Cardiac fibroblast (primary cell): ENCODE measurements at regions not wholly inside any gene's neighbourhood (a gene's known extent, or its start where the extent isn't known, plus 50 kb on each side); places are given as distances from the start of the nearest gene placed in this dataset.
"Not testable (repeated sequence)": the region's sequence is repeated elsewhere in the genome, so short reads cannot be mapped to it uniquely, and the experiment has no call there.

Experiments used
- DNase-seq, 2 donors: peaks; one replicate each; pipeline versions ENCODE4 v3.0.0 to v3.0.0-alpha.2; 2010; ENCODE audit warnings: low read depth in 2 of 2
- H3K4me3 ChIP-seq, 2 donors: replicated peaks in 1 of 2; 1 replicate in 1 of 2; 2 replicates in 1 of 2; pipeline ENCODE4 v1.5.1; 2011; ENCODE audit warnings: low read depth in 2 of 2, low read length in 2 of 2, mild to moderate bottlenecking in 2 of 2, moderate library complexity in 1 of 2
- CTCF ChIP-seq: IDR thresholded peaks from one replicate; pipeline ENCODE4 v1.5.1; 2011; ENCODE audit warnings: low read depth, mild to moderate bottlenecking, low read length, inconsistent platforms

- peak; percentile 61 to 76 for DNase-seq
- H3K4me3 ChIP-seq: no peak overlapping the region
- no peak for TF ChIP-seq CTCF
These were observed 268.6 kb downstream of the BTG1 start for GRCh38 chr12:91877022-91877421.

GRCh38 chr12:91875671-91876070 is 270.0 kb downstream of the BTG1 start:
- DNase-seq, H3K4me3 ChIP-seq: not testable (repeated sequence)

- no peak for TF ChIP-seq CTCF
- peak in 1 of 2 donors; percentile 17 for DNase-seq
- H3K4me3 ChIP-seq: no peak overlapping the region
These were observed 271.4 kb downstream of the BTG1 start for GRCh38 chr12:91874086-91874865.

- DNase-seq: no peak
- H3K4me3 ChIP-seq: no peak overlapping the region
- no peak for TF ChIP-seq CTCF
These were observed 273.9 kb downstream of the BTG1 start for GRCh38 chr12:91871751-91872150.

GRCh38 chr12:91870872-91871707 is 274.6 kb downstream of the BTG1 start:
- no peak for DNase-seq
- no peak overlapping the region for H3K4me3 ChIP-seq
- no peak for TF ChIP-seq CTCF

GRCh38 chr12:91868054-91868453 is 277.6 kb downstream of the BTG1 start:
- no peak for TF ChIP-seq CTCF
- no peak for DNase-seq
- H3K4me3 ChIP-seq: no peak overlapping the region

GRCh38 chr12:91866566-91866965 is 279.1 kb downstream of the BTG1 start:
- no peak for DNase-seq
- TF ChIP-seq CTCF: no peak
- no peak overlapping the region for H3K4me3 ChIP-seq
